Activated naive CD4-positive, alpha-beta T cell treated with anti-CD3 and anti-CD28 coated beads, Interleukin-2, amount 50 U/mL, for 24 hours (primary cell): ENCODE measurements at regions not wholly inside any gene's neighbourhood (a gene's known extent, or its start where the extent isn't known, plus 50 kb on each side); places are given as distances from the start of the nearest gene placed in this dataset.
"Not testable (repeated sequence)": the region's sequence is repeated elsewhere in the genome, so short reads cannot be mapped to it uniquely, and the experiment has no call there.

Experiments used
- H3K27ac Mint-ChIP-seq: one replicate; pipeline ENCODE4 v1.8.0; 2021; ENCODE audit warnings: mild to moderate bottlenecking, mixed read lengths
- H3K27me3 Mint-ChIP-seq: one replicate; pipeline ENCODE4 v1.8.0; 2021; ENCODE audit warnings: mixed read lengths
- H3K36me3 Mint-ChIP-seq: one replicate; pipeline ENCODE4 v1.8.0; 2021; ENCODE audit warnings: mixed read lengths
- H3K4me1 Mint-ChIP-seq: one replicate; pipeline ENCODE4 v1.8.0; 2021; ENCODE audit warnings: mixed read lengths
- H3K4me3 Mint-ChIP-seq: one replicate; pipeline ENCODE4 v1.8.0; 2021; ENCODE audit warnings: mild to moderate bottlenecking, mixed read lengths
- H3K9me3 Mint-ChIP-seq: one replicate; pipeline ENCODE4 v1.8.0; 2021; ENCODE audit warnings: mixed read lengths

DNA sequence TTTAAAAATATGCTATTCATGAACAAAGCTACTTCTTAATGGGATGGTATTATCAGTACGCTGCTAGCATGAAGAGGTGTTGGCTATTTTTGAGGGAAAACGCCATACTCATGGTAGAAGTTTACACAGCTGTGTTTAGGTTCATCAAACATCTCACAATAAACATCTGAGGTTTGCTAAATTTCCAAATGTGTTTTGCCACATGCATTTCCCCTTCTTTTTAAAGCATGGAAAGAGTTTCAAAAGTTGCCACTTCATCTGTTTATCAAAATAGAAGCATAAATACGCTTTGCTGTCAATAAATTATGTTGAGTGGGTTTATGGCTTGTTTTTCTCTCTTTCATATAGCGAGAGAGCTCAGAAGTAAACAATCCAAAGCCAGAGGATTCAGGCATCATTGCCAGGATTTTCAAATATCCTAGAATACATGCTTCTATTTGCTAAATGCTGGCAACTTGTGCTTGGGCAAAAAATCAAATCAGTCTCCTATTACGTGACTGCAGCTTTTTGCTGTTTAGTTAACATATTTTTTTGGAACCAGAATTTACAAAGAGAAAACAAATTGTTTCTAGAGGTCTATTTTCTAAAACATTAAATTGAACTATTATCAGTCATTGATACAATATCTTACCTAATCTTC, 1919.9 kb upstream of the LRRTM1 start:
- H3K9me3 Mint-ChIP-seq, result peaks cover 7% of the 10 kb centered on the region
- no peaks in the 10 kb centered on the region for H3K27me3 Mint-ChIP-seq
- H3K4me1 Mint-ChIP-seq, result no peaks in the 10 kb centered on the region
- H3K4me3 Mint-ChIP-seq, result no peak overlapping the region
- H3K27ac Mint-ChIP-seq, result no peak overlapping the region
- no peaks in the 10 kb centered on the region for H3K36me3 Mint-ChIP-seq

DNA sequence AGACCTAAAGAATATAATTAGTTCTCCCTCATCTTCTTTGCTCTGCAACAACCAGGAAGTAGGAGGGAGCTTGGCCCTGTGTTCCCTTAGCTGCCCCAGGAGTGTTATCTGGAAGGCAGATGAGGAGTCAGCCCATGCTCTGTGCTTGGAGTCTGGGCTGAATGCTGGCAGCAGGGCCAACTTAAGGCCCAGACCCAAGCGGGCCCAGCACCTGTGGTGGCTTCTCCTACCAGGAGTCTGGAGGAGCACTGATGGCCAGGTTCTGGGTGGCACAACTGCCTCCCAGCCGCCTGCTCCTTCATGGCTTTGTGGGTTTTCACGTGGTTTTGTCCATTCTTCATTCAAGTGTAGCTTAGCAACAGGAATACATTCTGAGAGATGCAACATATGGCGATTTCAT, 1910.7 kb upstream of the LRRTM1 start:
- Mint-ChIP-seq H3K27me3 (no peaks in the 10 kb centered on the region), H3K9me3 (peaks cover 9% of the 10 kb centered on the region), H3K4me3 (no peak overlapping the region), H3K36me3 (no peaks in the 10 kb centered on the region), H3K4me1 (no peaks in the 10 kb centered on the region), H3K27ac (no peak overlapping the region)

DNA sequence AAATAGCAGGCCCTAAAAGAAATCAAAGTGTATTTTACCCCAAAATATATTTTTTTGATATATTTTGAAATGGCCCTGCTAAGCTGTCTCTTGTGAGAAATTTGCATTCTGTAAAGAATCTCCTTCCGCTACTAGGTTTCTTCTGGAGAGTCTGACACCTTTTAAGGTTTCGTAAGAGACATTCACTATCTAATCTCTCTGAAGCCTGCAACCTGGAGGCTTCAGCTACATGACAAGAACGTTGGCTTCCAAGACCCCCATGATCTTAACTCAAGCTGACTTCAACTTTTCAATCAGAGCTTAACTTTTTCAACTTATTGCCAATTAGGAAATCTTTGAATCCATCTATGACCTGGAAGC, 1894.9 kb upstream of the LRRTM1 start:
- Mint-ChIP-seq H3K9me3 (peaks cover 22% of the 10 kb centered on the region), H3K4me1 (no peaks in the 10 kb centered on the region), H3K4me3 (no peak overlapping the region), H3K36me3 (no peaks in the 10 kb centered on the region), H3K27ac (no peak overlapping the region), H3K27me3 (no peaks in the 10 kb centered on the region)

DNA sequence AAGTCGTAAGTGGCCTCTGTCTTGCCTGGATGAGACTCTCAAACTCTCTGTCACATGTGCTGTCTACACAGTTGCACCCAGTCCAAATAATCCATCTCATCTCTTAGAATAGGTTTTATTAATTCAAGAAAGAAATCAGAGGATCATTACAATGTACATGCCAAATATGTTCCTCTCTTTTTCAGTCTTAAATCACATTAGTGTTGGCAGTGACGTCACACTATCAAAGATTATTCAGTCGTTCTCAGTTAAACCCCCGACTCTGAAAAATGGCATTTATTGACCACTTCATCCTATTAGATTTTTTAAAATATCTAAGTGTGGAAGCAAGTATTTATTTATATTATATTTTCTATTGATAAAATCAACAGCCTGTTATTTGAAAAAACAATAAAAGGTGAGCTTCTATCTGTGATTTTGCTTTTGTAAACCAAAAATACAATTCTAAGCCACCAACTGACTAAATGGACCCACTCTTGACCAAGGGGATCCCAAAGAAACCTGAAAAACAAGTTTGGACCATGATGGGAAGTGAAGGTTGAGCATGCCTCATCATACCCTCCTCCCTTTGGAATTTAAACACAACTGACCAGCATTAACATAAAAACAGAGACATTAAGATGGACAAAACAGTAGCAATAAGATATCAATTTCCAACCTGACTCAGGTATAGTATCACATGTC, 1894.4 kb upstream of the LRRTM1 start:
- Mint-ChIP-seq H3K27ac (no peak overlapping the region), H3K9me3 (peaks cover 22% of the 10 kb centered on the region), H3K36me3 (no peaks in the 10 kb centered on the region), H3K4me3 (no peak overlapping the region), H3K4me1 (no peaks in the 10 kb centered on the region), H3K27me3 (no peaks in the 10 kb centered on the region)

DNA sequence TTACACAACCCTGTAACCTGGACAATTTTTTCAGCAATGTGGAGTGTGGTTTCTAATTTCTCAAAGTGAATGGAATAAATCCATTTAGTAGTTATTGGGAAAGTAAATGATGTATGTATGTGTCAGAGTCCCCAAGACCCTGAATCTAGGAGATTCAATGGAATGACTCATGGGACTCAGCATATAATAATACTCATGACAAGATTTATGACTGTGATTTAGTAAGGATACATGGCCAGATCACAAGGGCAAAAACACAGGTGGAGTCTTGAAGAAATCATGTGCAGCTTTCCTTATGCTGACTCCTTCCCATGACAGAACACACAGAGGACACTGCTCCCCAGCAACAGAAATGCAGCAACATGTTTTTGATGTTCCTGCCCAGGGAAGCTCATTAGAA, 1877.7 kb upstream of the LRRTM1 start:
- Mint-ChIP-seq H3K27me3 (no peaks in the 10 kb centered on the region), H3K4me1 (no peaks in the 10 kb centered on the region), H3K4me3 (no peak overlapping the region), H3K9me3 (peaks cover 11% of the 10 kb centered on the region), H3K36me3 (no peaks in the 10 kb centered on the region), H3K27ac (no peak overlapping the region)

DNA sequence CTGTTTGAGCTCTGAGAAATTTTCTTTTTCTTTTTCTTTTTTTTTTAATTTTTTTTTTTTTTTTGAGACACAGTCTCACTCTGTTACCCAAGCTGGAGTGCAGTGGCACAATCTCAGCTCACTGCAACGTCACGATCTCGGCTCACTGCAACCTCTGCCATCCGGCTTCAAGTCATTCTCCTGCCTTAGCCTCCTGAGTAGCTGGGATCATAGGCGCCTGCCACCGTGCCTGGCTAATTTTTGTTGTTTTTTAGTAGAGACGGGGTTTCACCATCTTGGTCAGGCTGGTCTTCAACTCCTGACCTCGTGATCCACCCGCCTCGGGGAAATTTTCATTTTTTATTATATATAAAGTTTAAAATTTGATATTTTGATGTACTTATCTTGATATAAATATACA, 1870.7 kb upstream of the LRRTM1 start:
- not testable (repeated sequence) for H3K36me3 Mint-ChIP-seq, H3K27me3 Mint-ChIP-seq, H3K9me3 Mint-ChIP-seq, H3K27ac Mint-ChIP-seq, H3K4me3 Mint-ChIP-seq, H3K4me1 Mint-ChIP-seq

DNA sequence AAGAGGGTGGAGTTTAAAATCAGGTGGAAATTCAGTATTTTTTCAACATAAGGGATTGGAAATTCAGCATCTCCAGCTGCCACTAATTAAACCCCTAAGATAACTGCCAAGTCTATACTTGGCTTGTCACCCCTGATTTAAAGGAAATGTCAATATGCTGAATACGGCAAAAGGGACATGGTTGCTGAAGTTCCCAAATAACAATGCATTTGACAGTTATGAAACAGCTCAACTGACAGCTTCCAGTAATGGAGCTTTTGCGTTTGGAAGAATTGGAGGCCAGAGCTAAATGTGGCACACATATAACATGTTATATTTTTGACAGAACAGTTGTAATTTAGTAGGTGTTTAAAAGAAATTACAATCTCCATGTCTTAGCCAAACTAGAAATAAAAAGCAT, 1867.9 kb upstream of the LRRTM1 start:
- no peaks in the 10 kb centered on the region for H3K27me3 Mint-ChIP-seq
- no peak overlapping the region for H3K27ac Mint-ChIP-seq
- H3K36me3 Mint-ChIP-seq, result no peaks in the 10 kb centered on the region
- H3K4me3 Mint-ChIP-seq, result no peak overlapping the region
- peaks cover 5% of the 10 kb centered on the region for H3K9me3 Mint-ChIP-seq
- no peaks in the 10 kb centered on the region for H3K4me1 Mint-ChIP-seq

DNA sequence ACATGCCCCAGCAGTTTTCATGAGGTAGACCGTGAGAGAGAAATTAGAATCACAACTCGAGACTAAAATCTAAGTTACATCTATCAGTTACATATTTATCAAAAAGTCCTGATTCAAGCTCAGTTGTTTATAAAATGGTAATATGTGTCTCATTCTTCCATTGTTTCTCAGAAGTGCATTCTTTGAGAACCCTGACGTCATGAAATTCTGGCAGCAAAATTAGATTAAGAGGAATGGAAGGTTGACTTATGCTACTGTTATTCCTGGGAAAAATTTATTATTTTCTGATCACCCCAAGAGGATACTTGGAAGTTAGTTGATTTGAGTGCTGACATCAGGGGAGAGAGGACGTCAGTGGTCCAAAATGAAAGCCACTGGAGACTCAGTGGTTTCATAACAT, 1864.8 kb upstream of the LRRTM1 start:
- H3K4me1 Mint-ChIP-seq, result no peaks in the 10 kb centered on the region
- H3K27me3 Mint-ChIP-seq, result no peaks in the 10 kb centered on the region

DNA sequence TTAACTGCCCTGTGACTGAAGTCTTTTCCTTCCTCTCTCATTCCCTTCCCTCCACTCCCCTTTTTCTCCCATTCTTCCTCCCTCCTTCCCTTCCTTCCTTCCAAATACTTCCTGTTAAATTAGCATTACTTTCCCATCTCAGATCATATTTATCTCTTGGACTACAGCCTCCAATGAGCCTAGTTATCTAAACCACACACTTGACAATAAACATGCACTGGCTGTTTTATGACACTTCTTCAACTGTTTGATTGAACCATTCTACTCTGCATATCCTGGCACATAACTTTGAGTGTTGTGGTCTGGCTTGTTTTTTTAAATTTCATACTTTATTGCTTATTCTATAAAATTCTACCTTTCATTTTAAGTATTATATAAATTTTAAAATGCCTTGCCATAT, 1860.8 kb upstream of the LRRTM1 start:
- Mint-ChIP-seq H3K9me3 (no peaks in the 10 kb centered on the region), H3K4me3 (no peak overlapping the region), H3K27ac (no peak overlapping the region), H3K4me1 (no peaks in the 10 kb centered on the region), H3K36me3 (no peaks in the 10 kb centered on the region), H3K27me3 (no peaks in the 10 kb centered on the region)

More for the DNA sequence above, 1864.8 kb upstream of the LRRTM1 start:
- Mint-ChIP-seq H3K9me3 (no peaks in the 10 kb centered on the region), H3K36me3 (no peaks in the 10 kb centered on the region), H3K4me3 (no peak overlapping the region), H3K27ac (no peak overlapping the region)

DNA sequence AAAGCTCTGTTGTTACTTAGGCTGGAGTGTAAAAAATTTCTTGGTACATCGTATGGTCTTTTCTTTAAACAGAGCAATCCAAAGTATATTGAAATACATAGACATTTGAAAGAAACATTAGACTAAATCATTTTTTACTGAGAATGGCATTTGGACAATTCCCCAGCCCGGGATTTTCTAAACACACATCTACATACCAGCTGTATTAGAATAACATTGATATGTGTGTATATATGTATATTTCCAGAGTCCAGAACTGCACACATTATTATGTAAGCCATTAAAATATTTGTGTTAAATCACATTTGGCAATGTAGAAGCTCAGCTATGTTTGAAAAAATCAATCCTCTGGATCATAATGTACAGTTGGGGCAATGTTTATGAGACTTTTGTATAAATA, 1853.6 kb upstream of the LRRTM1 start:
- no peaks in the 10 kb centered on the region for H3K27me3 Mint-ChIP-seq
- no peak overlapping the region for H3K27ac Mint-ChIP-seq
- no peak overlapping the region for H3K4me3 Mint-ChIP-seq
- no peaks in the 10 kb centered on the region for H3K4me1 Mint-ChIP-seq
- H3K9me3 Mint-ChIP-seq, result peaks cover 4% of the 10 kb centered on the region
- H3K36me3 Mint-ChIP-seq, result no peaks in the 10 kb centered on the region

DNA sequence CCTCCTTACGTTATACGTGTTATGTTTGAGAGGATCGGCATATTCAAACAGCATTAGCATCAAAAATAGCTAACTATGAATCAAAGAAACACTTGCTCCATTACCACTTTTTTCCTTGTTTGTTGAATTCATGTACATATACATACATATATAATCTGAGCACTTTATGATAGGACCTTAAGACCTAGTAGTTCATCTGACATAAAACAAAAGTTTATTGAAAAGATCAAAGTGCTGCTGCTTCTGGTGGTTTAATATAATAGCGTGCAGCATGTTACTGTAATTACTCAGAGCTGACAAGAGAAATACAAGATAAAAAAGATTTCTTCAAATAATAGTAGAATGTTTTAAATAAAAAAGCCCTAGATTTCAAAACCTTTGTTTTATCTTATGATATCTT, 1850.9 kb upstream of the LRRTM1 start:
- Mint-ChIP-seq H3K27ac (no peak overlapping the region), H3K36me3 (no peaks in the 10 kb centered on the region), H3K27me3 (no peaks in the 10 kb centered on the region), H3K4me1 (no peaks in the 10 kb centered on the region), H3K9me3 (peaks cover 4% of the 10 kb centered on the region), H3K4me3 (no peak overlapping the region)

DNA sequence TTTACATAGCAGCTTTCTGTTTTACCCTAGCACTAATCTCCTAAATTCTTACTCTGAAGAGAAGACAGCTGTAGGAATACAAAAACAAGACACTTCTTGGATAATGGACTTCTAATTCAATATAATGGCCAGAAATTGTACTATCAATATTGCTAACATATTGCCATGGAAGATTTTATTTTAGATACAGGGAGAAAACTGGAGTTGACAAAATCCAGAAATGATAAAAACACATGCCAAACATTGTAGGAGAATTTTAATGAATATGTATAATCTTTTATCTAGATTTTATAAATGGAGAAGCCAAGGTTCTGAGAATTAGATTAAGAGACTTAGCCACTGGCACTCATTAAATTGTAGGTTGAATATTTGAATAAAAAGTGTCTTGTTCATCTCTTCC, 1838.8 kb upstream of the LRRTM1 start:
- H3K9me3 Mint-ChIP-seq, result peaks cover 6% of the 10 kb centered on the region
- H3K27me3 Mint-ChIP-seq, result no peaks in the 10 kb centered on the region
- H3K36me3 Mint-ChIP-seq, result no peaks in the 10 kb centered on the region
- H3K4me3 Mint-ChIP-seq, result no peak overlapping the region
- no peak overlapping the region for H3K27ac Mint-ChIP-seq
- H3K4me1 Mint-ChIP-seq, result no peaks in the 10 kb centered on the region

DNA sequence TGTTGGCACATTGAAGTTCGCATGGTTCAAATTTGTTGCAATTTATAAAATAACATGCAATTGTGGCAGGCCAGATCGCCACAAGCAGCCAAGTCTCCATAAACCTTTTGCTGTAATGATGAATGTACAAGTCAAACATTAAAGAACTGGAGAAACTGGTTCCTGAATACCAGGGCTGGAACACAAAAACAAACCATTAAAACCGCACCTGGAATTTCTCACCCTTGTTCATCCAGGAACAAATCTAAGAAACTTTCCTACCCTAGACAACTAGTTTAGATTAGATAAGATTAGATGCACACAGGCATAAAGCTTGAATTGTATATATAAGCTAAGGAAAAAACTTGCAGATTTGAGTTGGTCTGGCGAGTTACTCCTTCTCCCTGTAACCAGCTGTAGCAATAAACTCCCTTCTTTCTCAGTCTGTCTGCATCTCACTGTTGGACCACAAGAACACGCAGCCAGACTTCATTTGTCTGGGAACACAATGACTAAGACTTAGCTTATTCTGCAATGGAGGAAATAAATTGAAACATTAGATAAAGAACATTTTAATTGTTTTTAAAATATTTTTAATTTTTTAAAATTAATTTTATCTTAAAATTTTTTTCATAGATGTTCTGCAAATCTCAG, 1835.5 kb upstream of the LRRTM1 start:
- no peaks in the 10 kb centered on the region for H3K4me1 Mint-ChIP-seq
- H3K36me3 Mint-ChIP-seq, result no peaks in the 10 kb centered on the region
- no peaks in the 10 kb centered on the region for H3K27me3 Mint-ChIP-seq
- peaks cover 6% of the 10 kb centered on the region for H3K9me3 Mint-ChIP-seq
- H3K27ac Mint-ChIP-seq, result no peak overlapping the region
- H3K4me3 Mint-ChIP-seq, result no peak overlapping the region

DNA sequence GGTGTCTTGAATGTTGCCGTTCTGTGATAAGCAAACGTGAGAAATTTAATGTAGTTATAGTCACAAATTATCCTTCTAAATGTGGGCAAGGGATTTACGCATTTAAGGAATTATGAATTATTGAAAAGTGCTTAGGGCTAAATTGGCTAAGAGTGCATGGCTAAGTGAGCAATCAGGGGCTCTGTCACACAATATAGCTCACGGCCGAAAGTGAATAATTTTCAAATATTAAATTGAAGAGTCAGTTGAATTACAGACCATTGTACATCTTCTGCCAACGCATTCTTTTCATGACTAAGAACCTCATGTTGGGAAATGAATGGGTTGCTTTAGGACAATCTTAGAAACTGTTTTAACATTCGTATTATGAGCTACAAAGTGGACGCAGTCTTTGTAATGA, 1832.9 kb upstream of the LRRTM1 start:
- Mint-ChIP-seq H3K4me1 (no peaks in the 10 kb centered on the region), H3K4me3 (no peak overlapping the region), H3K27ac (no peak overlapping the region), H3K36me3 (no peaks in the 10 kb centered on the region), H3K9me3 (no peaks in the 10 kb centered on the region), H3K27me3 (no peaks in the 10 kb centered on the region)

DNA sequence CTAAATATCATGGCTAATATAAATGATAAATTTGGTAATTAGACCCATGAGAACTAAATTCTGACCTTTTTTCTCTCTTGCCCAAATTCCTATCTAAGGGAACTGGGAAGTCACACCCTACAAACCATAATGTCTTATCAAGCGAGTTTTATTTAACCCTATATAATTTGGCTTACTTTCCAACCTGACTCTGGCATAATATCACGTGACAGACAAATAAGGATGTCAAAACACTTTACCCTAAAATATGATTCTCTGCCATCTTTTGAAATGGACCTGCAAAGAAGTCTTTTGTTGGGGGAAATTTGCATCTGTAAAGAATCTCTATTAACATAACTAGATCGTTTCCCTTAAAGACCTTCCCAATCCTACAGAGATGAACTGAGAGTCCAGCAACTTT, 1823.5 kb upstream of the LRRTM1 start:
- Mint-ChIP-seq H3K9me3 (peaks cover 4% of the 10 kb centered on the region), H3K4me1 (no peaks in the 10 kb centered on the region), H3K27ac (no peak overlapping the region), H3K36me3 (no peaks in the 10 kb centered on the region), H3K27me3 (no peaks in the 10 kb centered on the region), H3K4me3 (no peak overlapping the region)

DNA sequence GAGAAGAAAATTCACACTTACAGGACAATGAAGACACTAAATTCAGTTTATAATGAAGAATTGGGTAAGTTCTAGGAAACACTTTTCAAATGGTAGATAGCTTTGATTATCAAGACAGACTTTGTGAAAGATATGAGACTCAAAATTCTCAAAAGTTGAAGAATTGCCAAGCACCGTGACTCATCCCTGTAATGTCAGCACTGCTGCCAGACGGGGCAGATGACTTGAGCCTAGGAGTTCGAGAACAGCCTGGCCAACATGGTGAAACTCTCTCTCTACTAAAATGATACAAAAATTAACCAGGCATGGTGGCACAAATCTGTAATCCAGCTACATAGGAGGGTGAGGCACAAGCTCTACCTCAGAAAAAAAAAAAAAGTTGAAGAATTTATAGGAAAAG, 1820.1 kb upstream of the LRRTM1 start:
- H3K4me3 Mint-ChIP-seq, result no peak overlapping the region
- no peaks in the 10 kb centered on the region for H3K36me3 Mint-ChIP-seq
- no peaks in the 10 kb centered on the region for H3K27me3 Mint-ChIP-seq
- no peaks in the 10 kb centered on the region for H3K4me1 Mint-ChIP-seq
- no peak overlapping the region for H3K27ac Mint-ChIP-seq
- H3K9me3 Mint-ChIP-seq, result peaks cover 4% of the 10 kb centered on the region

DNA sequence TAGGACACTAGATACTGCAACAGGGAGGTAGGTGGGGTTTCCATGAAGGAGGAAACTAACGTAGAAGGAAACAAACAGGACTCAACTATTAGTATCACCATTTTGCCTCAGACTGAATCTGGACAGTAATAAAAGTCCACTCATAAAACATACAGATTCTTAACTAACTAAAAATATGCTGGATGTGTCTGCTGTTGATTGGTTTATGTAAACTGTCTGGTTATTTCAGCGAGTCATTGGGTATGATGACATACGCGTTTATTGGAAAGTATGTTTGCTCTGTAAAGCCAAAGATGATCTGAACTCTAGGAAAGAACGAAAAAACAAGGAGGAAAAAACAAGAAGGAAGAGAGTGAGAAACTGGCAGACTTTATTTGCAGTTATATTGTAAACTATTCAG, 1816.1 kb upstream of the LRRTM1 start:
- H3K4me1 Mint-ChIP-seq, result no peaks in the 10 kb centered on the region
- H3K36me3 Mint-ChIP-seq, result no peaks in the 10 kb centered on the region
- H3K27ac Mint-ChIP-seq, result no peak overlapping the region
- peaks cover 12% of the 10 kb centered on the region for H3K9me3 Mint-ChIP-seq
- no peak overlapping the region for H3K4me3 Mint-ChIP-seq
- H3K27me3 Mint-ChIP-seq, result no peaks in the 10 kb centered on the region
